OCI-LY1 (cell line): ENCODE measurements at regions not wholly inside any gene's neighbourhood (a gene's known extent, or its start where the extent isn't known, plus 50 kb on each side); places are given as distances from the start of the nearest gene placed in this dataset.

ENCODE experiments used
- H2AFZ ChIP-seq: fragments of 200-600 bp; sonication (generic), shearing (Covaris generic); 2 replicates; pipeline ENCODE4 v1.6.0; 2014; ENCODE audit warnings: antibody characterized with exemption, mild to moderate bottlenecking, low read length
- H3F3A ChIP-seq: fragments of 200-600 bp; sonication (generic), shearing (Covaris generic); 2 replicates; pipeline ENCODE4 v1.6.0; 2014; ENCODE audit warnings: mild to moderate bottlenecking, antibody characterized with exemption, low read length, moderate library complexity; ENCODE audit not compliant: insufficient read depth
- H3K27ac ChIP-seq: fragments of 200-600 bp; sonication (generic); 2 replicates; pipeline ENCODE4 v1.5.1; 2014; ENCODE audit warnings: low read length, mixed run types, mild to moderate bottlenecking, low read depth; ENCODE audit not compliant: poor library complexity, severe bottlenecking
- H3K27me3 ChIP-seq: fragments of 200-600 bp; sonication (generic); 2 replicates; pipeline ENCODE4 v1.6.0; 2014; ENCODE audit warnings: antibody characterized with exemption, mild to moderate bottlenecking, low read length, moderate library complexity; ENCODE audit not compliant: insufficient read depth
- H3K36me3 ChIP-seq: fragments of 200-600 bp; sonication (generic); 2 replicates; pipeline ENCODE4 v1.6.1; 2014; ENCODE audit warnings: mild to moderate bottlenecking, antibody characterized with exemption, low read length, moderate library complexity, mixed read lengths; ENCODE audit not compliant: insufficient read depth
- H3K4me1 ChIP-seq: fragments of 200-600 bp; sonication (generic); 2 replicates; pipeline ENCODE4 v1.5.1; 2014; ENCODE audit warnings: mild to moderate bottlenecking, low read length, moderate library complexity; ENCODE audit not compliant: insufficient read depth, severe bottlenecking
- H3K4me2 ChIP-seq: fragments of 200-600 bp; sonication (generic), shearing (Covaris generic); 2 replicates; pipeline ENCODE4 v1.6.1; 2014; ENCODE audit warnings: low read length
- H3K4me3 ChIP-seq: fragments of 200-600 bp; sonication (generic); 2 replicates; pipeline ENCODE4 v1.5.1; 2014; ENCODE audit warnings: low read length, low read depth, mild to moderate bottlenecking, mixed read lengths; ENCODE audit not compliant: poor library complexity, severe bottlenecking
- H3K79me2 ChIP-seq: fragments of 200-600 bp; shearing (Covaris generic); 2 replicates; pipeline ENCODE4 v1.6.1; 2016; ENCODE audit warnings: mixed run types, low read length, mixed read lengths; ENCODE audit not compliant: insufficient read depth
- H3K9ac ChIP-seq: fragments of 200-600 bp; sonication (generic), shearing (Covaris generic); 2 replicates; pipeline ENCODE4 v1.6.1; 2014; ENCODE audit warnings: mild to moderate bottlenecking, low read length, mixed read lengths
- H3K9me2 ChIP-seq: fragments of 200-600 bp; sonication (generic), shearing (Covaris generic); 2 replicates; pipeline ENCODE4 v1.6.1; 2014; ENCODE audit warnings: low read depth, mild to moderate bottlenecking, low read length, mixed read lengths
- H3K9me3 ChIP-seq: fragments of 200-600 bp; shearing (Covaris generic); 2 replicates; pipeline ENCODE4 v1.6.1; 2014; ENCODE audit warnings: low read length, mixed read lengths
- H4K20me1 ChIP-seq: fragments of 200-600 bp; sonication (generic), shearing (Covaris generic); 2 replicates; pipeline ENCODE4 v1.6.0; 2016; ENCODE audit warnings: mild to moderate bottlenecking, low read length; ENCODE audit not compliant: insufficient read depth
- EZH2 ChIP-seq: fragments of 200-600 bp; sonication (generic), shearing (Covaris generic); IDR thresholded peaks from 2 replicates; pipeline ENCODE4 v1.8.0; 2017; ENCODE audit warnings: borderline replicate concordance, mixed run types, mild to moderate bottlenecking, antibody characterized with exemption, low read length, moderate library complexity, mixed read lengths
- TF ChIP-seq, protein P1 (sequence below): fragments of 200-600 bp; sonication (generic), shearing (Covaris generic); IDR thresholded peaks from 2 replicates; pipeline ENCODE4 v1.5.1; 2017; ENCODE audit warnings: mild to moderate bottlenecking, antibody characterized with exemption, low read length, moderate library complexity, mixed read lengths

DNA sequence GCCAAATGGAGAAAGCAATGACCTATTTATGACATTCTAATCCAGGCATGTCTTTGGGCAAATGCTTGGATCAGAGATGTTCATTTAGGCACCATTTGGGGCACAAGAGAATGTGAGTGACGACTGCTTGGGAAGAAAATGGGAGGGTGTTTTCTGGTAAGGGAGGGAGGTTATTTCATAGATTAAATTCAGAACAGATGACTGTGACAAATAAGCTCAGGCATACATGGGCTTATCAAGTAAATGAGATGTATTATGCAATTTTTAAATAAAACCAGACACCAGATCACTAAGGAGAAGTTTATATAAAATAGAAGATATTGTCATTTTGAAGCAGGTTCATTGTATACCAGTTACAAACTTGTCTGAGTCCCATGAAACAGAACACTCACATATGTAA, 71.4 kb upstream of the UGT8 start:
- Histone ChIP-seq H3K27ac (no peak overlapping the region), H3K4me2 (no peak overlapping the region), H3K9me3 (no peaks in the 10 kb centered on the region), H2AFZ (no peak overlapping the region), H4K20me1 (no peaks in the 10 kb centered on the region), H3K9ac (no peak overlapping the region), H3K36me3 (no peaks in the 10 kb centered on the region), H3K79me2 (no peaks in the 10 kb centered on the region), H3F3A (no peaks in the 10 kb centered on the region), H3K9me2 (no peaks in the 10 kb centered on the region), H3K4me3 (no peak overlapping the region), H3K27me3 (no peaks in the 10 kb centered on the region), H3K4me1 (no peaks in the 10 kb centered on the region)
- TF ChIP-seq, protein P1, sequence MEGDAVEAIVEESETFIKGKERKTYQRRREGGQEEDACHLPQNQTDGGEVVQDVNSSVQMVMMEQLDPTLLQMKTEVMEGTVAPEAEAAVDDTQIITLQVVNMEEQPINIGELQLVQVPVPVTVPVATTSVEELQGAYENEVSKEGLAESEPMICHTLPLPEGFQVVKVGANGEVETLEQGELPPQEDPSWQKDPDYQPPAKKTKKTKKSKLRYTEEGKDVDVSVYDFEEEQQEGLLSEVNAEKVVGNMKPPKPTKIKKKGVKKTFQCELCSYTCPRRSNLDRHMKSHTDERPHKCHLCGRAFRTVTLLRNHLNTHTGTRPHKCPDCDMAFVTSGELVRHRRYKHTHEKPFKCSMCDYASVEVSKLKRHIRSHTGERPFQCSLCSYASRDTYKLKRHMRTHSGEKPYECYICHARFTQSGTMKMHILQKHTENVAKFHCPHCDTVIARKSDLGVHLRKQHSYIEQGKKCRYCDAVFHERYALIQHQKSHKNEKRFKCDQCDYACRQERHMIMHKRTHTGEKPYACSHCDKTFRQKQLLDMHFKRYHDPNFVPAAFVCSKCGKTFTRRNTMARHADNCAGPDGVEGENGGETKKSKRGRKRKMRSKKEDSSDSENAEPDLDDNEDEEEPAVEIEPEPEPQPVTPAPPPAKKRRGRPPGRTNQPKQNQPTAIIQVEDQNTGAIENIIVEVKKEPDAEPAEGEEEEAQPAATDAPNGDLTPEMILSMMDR: no peak
- TF ChIP-seq EZH2: no peak

DNA sequence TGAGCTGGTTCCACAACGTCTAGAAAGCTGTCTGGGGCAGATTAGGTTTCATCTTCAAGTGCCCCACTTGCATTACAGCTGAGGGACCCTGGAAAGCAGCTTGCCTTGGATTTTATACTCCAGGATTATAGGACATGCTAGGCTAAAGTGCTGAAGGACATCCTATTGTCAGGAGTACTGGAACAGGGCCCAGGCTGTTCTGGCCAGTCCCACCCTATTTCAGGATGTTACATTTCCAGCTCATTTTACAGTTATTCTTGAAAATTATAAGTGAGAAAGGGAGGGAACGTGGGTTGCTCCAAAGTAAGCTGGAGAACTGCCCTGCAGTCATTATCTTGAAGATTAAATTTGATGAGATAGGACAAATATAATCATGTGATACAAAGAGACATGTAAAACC, 71.0 kb upstream of the UGT8 start:
- TF ChIP-seq, protein P1: no peak
- no peak for TF ChIP-seq EZH2
- H3K4me3 ChIP-seq: no peak overlapping the region

GRCh38 chr4:114535725-114536124, 62.9 kb upstream of the UGT8 start:
- Histone ChIP-seq H3K9ac (no peak overlapping the region), H3K9me3 (no peaks in the 10 kb centered on the region), H3K27ac (no peak overlapping the region), H3F3A (no peaks in the 10 kb centered on the region), H3K9me2 (no peaks in the 10 kb centered on the region), H3K36me3 (no peaks in the 10 kb centered on the region), H3K4me1 (no peaks in the 10 kb centered on the region), H3K27me3 (no peaks in the 10 kb centered on the region), H3K79me2 (no peaks in the 10 kb centered on the region), H3K4me2 (no peak overlapping the region), H4K20me1 (no peaks in the 10 kb centered on the region), H2AFZ (no peak overlapping the region), H3K4me3 (no peak overlapping the region)
- TF ChIP-seq EZH2: no peak
- TF ChIP-seq, protein P1: no peak

More for the DNA sequence above, 71.0 kb upstream of the UGT8 start:
- no peaks in the 10 kb centered on the region for H3K36me3 ChIP-seq
- H3K9me2 ChIP-seq: no peaks in the 10 kb centered on the region
- H3K4me2 ChIP-seq: no peak overlapping the region
- H3K27me3 ChIP-seq: no peaks in the 10 kb centered on the region
- no peaks in the 10 kb centered on the region for H3K9me3 ChIP-seq
- H3F3A ChIP-seq: no peaks in the 10 kb centered on the region
- H3K27ac ChIP-seq: no peak overlapping the region
- H2AFZ ChIP-seq: no peak overlapping the region
- no peak overlapping the region for H3K9ac ChIP-seq
- H4K20me1 ChIP-seq: no peaks in the 10 kb centered on the region
- no peaks in the 10 kb centered on the region for H3K79me2 ChIP-seq
- H3K4me1 ChIP-seq: no peaks in the 10 kb centered on the region
